ENCODE measurements at regions not wholly inside any gene's neighbourhood (a gene's known extent, or its start where the extent isn't known, plus 50 kb on each side); places are given as distances from the start of the nearest gene placed in this dataset.

DNA sequence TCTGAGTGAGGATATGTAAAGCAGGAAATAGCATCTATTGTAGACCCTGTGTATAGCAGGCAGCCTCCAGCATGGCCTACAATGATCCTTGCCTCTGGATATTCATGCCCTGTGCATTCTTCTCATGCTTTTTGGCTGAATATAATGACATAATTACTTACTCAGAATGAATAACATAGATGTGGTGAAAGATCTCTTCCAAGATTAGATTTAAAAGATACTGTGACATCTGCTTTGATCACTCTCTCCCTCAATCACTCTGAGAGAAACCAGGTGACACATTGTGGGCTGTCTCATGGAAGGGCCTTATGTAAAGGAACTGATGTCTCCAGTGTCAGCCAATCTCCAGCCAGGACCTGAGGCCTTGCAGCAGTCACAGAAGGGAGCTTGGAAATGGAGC lies 376.7 kb downstream of the DNAH5 start:
- Histone ChIP-seq H3K4me3 (ENCODE audit: low read length) (no peak overlapping the region), H3K27me3 (ENCODE audit: control insufficient read depth, insufficient read depth, low read length, poor library complexity, severe bottlenecking) (no peaks in the 10 kb centered on the region), H3K36me3 (ENCODE audit: control insufficient read depth, insufficient read depth, low read length) (no peaks in the 10 kb centered on the region), H3K9ac (ENCODE audit: extremely low read depth, low read length, poor library complexity, severe bottlenecking) (no peak overlapping the region), H3K27ac (ENCODE audit: low read depth, low read length) (no peak overlapping the region), H3K9me3 (ENCODE audit: control insufficient read depth, low read length) (no peaks in the 10 kb centered on the region), H3K4me1 (ENCODE audit: control insufficient read depth, insufficient read depth, low read length) (no peaks in the 10 kb centered on the region)
- TF ChIP-seq, protein P1, sequence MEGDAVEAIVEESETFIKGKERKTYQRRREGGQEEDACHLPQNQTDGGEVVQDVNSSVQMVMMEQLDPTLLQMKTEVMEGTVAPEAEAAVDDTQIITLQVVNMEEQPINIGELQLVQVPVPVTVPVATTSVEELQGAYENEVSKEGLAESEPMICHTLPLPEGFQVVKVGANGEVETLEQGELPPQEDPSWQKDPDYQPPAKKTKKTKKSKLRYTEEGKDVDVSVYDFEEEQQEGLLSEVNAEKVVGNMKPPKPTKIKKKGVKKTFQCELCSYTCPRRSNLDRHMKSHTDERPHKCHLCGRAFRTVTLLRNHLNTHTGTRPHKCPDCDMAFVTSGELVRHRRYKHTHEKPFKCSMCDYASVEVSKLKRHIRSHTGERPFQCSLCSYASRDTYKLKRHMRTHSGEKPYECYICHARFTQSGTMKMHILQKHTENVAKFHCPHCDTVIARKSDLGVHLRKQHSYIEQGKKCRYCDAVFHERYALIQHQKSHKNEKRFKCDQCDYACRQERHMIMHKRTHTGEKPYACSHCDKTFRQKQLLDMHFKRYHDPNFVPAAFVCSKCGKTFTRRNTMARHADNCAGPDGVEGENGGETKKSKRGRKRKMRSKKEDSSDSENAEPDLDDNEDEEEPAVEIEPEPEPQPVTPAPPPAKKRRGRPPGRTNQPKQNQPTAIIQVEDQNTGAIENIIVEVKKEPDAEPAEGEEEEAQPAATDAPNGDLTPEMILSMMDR (conservative IDR thresholded peaks at IDR 0.05), result no peak
- Mint-ChIP-seq H3K36me3 (ENCODE audit: low read depth) (no peaks in the 10 kb centered on the region), H3K4me1 (no peaks in the 10 kb centered on the region), H3K9me3 (peaks cover 9% of the 10 kb centered on the region), H3K27ac (no peak overlapping the region), H3K4me3 (no peak overlapping the region), H3K27me3 (ENCODE audit: insufficient read depth) (no peaks in the 10 kb centered on the region)
- DNase-seq, result no peak

DNA sequence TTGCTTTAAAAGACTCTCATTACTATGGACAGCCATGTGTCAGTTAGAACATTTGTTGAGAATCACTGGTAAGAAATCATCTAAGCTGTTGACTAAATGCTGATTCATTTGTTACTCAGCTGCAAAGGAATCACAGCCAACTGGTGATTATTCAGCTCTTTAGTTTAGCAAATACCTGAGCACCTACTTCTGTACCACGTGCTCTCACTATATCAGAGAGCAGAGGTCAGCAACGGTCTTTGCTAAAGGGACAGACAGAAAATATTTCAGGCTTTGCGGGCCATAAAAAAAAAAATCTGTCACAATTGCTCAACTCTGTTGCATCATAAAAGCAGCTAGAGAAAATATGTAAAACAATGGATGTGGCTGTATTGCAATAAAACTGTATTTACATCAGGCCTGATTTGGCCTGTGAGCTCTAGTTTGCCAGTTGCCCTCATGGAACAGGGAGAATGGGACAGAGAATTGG lies 377.6 kb downstream of the DNAH5 start:
- Histone ChIP-seq H3K4me1 (ENCODE audit: control insufficient read depth, insufficient read depth, low read length) (no peaks in the 10 kb centered on the region), H3K9ac (ENCODE audit: extremely low read depth, low read length, poor library complexity, severe bottlenecking) (no peak overlapping the region), H3K4me3 (ENCODE audit: low read length) (no peak overlapping the region), H3K9me3 (ENCODE audit: control insufficient read depth, low read length) (no peaks in the 10 kb centered on the region), H3K27me3 (ENCODE audit: control insufficient read depth, insufficient read depth, low read length, poor library complexity, severe bottlenecking) (no peaks in the 10 kb centered on the region), H3K36me3 (ENCODE audit: control insufficient read depth, insufficient read depth, low read length) (no peaks in the 10 kb centered on the region), H3K27ac (ENCODE audit: low read depth, low read length) (no peak overlapping the region)
- Mint-ChIP-seq H3K27me3 (ENCODE audit: insufficient read depth) (no peaks in the 10 kb centered on the region), H3K9me3 (peaks cover 9% of the 10 kb centered on the region), H3K4me1 (no peaks in the 10 kb centered on the region), H3K4me3 (no peak overlapping the region), H3K27ac (no peak overlapping the region), H3K36me3 (ENCODE audit: low read depth) (no peaks in the 10 kb centered on the region)
- TF ChIP-seq, protein P1 (conservative IDR thresholded peaks at IDR 0.05), result no peak
- WGBS, 2 experiments (ENCODE audit: insufficient coverage in 1 of 2, insufficient read length in 1 of 2), result 86 to 93% methylated on average over 2 to 3 of the region's 3 CpGs
- no peak for DNase-seq

DNA sequence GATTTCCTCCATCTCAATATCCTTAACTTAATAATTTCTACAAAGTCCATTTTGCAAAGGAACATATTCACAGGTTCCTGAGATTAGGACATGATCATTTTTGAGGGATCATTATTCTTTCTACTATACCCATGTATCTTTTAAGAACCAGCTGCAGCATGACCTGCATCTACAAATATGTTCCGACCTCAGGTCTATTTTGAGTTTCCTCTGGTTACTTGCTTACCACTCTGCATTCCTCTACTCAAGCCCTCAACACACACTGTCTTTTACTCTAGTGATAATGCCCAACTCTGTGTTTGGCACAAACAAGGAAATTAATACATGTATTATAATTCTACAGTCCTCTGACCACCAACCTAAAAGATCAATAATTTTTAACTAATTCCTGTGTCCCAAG lies 386.1 kb downstream of the DNAH5 start:
- no peak for DNase-seq
- Histone ChIP-seq H3K36me3 (ENCODE audit: control insufficient read depth, insufficient read depth, low read length) (no peaks in the 10 kb centered on the region), H3K4me3 (ENCODE audit: low read length) (no peak overlapping the region), H3K4me1 (ENCODE audit: control insufficient read depth, insufficient read depth, low read length) (no peaks in the 10 kb centered on the region), H3K27ac (ENCODE audit: low read depth, low read length) (no peak overlapping the region), H3K9ac (ENCODE audit: extremely low read depth, low read length, poor library complexity, severe bottlenecking) (no peak overlapping the region), H3K9me3 (ENCODE audit: control insufficient read depth, low read length) (no peaks in the 10 kb centered on the region), H3K27me3 (ENCODE audit: control insufficient read depth, insufficient read depth, low read length, poor library complexity, severe bottlenecking) (no peaks in the 10 kb centered on the region)
- Mint-ChIP-seq H3K9me3 (peaks cover 3% of the 10 kb centered on the region), H3K4me3 (no peak overlapping the region), H3K36me3 (ENCODE audit: low read depth) (no peaks in the 10 kb centered on the region), H3K27ac (no peak overlapping the region), H3K27me3 (ENCODE audit: insufficient read depth) (no peaks in the 10 kb centered on the region), H3K4me1 (no peaks in the 10 kb centered on the region)
- TF ChIP-seq, protein P1 (conservative IDR thresholded peaks at IDR 0.05), result no peak
- WGBS, 2 experiments (ENCODE audit: insufficient coverage in 1 of 2, insufficient read length in 1 of 2), result 93 to 100% methylated on average over 1 of the region's 1 CpG
